NCI-H1436 (cell line): ENCODE measurements at regions not wholly inside any gene's neighbourhood (a gene's known extent, or its start where the extent isn't known, plus 50 kb on each side); places are given as distances from the start of the nearest gene placed in this dataset.

Experiments
- DNase-seq: peaks from one replicate; lab custom pipeline; 2025; lab: John Stamatoyannopoulos, UW

GRCh38 chr11:28476049-28476448, 367.9 kb downstream of the METTL15 start:
- DNase-seq = no peak

GRCh38 chr11:28472904-28473303, 364.7 kb downstream of the METTL15 start:
- no peak for DNase-seq

GRCh38 chr11:28471537-28471936, 363.3 kb downstream of the METTL15 start:
- no peak for DNase-seq

GRCh38 chr11:28470180-28470579, 362.0 kb downstream of the METTL15 start:
- no peak for DNase-seq

GRCh38 chr11:28466506-28466905, 358.3 kb downstream of the METTL15 start:
- DNase-seq = no peak

- no peak for DNase-seq
Measured at GRCh38 chr11:28464252-28464867, 356.2 kb downstream of the METTL15 start.

GRCh38 chr11:28463826-28464225, 355.6 kb downstream of the METTL15 start:
- no peak for DNase-seq

GRCh38 chr11:28461846-28462245, 353.7 kb downstream of the METTL15 start:
- DNase-seq = no peak

- no peak for DNase-seq
Measured at GRCh38 chr11:28461338-28461737, 353.1 kb downstream of the METTL15 start.

- DNase-seq = no peak
Measured at GRCh38 chr11:28460348-28460747, 352.2 kb downstream of the METTL15 start.

- no peak for DNase-seq
Measured at GRCh38 chr11:28459912-28460311, 351.7 kb downstream of the METTL15 start.

- DNase-seq = no peak
Measured at GRCh38 chr11:28457481-28458065, 349.4 kb downstream of the METTL15 start.

- DNase-seq = no peak
Measured at GRCh38 chr11:28448186-28448585, 340.0 kb downstream of the METTL15 start.

GRCh38 chr11:28447226-28447625, 339.0 kb downstream of the METTL15 start:
- DNase-seq = no peak

- no peak for DNase-seq
Measured at GRCh38 chr11:28442131-28442530, 333.9 kb downstream of the METTL15 start.

GRCh38 chr11:28439403-28439802, 331.2 kb downstream of the METTL15 start:
- no peak for DNase-seq

- DNase-seq = no peak
Measured at GRCh38 chr11:28420099-28420498, 311.9 kb downstream of the METTL15 start.

- DNase-seq = no peak
Measured at GRCh38 chr11:28417601-28418323, 309.6 kb downstream of the METTL15 start.

- DNase-seq = no peak
Measured at GRCh38 chr11:28412029-28412428, 303.8 kb downstream of the METTL15 start.

- DNase-seq = no peak
Measured at GRCh38 chr11:28401446-28401845, 293.3 kb downstream of the METTL15 start.

- DNase-seq = no peak
Measured at GRCh38 chr11:28400331-28401100, 292.3 kb downstream of the METTL15 start.

GRCh38 chr11:28393348-28393747, 285.2 kb downstream of the METTL15 start:
- no peak for DNase-seq

- DNase-seq = no peak
Measured at GRCh38 chr11:28384418-28384817, 276.2 kb downstream of the METTL15 start.
